HEK293 (cell line): ENCODE measurements at regions not wholly inside any gene's neighbourhood (a gene's known extent, or its start where the extent isn't known, plus 50 kb on each side); places are given as distances from the start of the nearest gene placed in this dataset.

Experiments used
- CTCF ChIA-PET: fragments of 350-600 bp; formaldehyde crosslinking; extraction: SDS; loops from one replicate; lab custom pipeline; 2021; ENCODE audit warnings: antibody characterized with exemption; lab: Yijun Ruan, JAX
- POLR2A ChIA-PET: fragments of 300-600 bp; formaldehyde crosslinking; extraction: SDS; loops from one replicate; lab custom pipeline; 2020; ENCODE audit warnings: antibody characterized with exemption, inconsistent platforms; lab: Yijun Ruan, JAX
- H3K27ac ChIP-seq: fragments of 200-500 bp; sonication (Bioruptor generic); 2 replicates; pipeline ENCODE4 v1.5.1; 2014; ENCODE audit warnings: low read depth, low read length, control low read depth, inconsistent platforms; ENCODE audit errors: extremely low read depth
- H3K36me3 ChIP-seq, 2 experiments: fragments of 200-500 bp in 1 of 2; sonication (Bioruptor generic) in 1 of 2; 1 replicate in 1 of 2; 2 replicates in 1 of 2; pipeline ENCODE4 v1.5.1; 2014 to 2017; ENCODE audit warnings: inconsistent platforms in 2 of 2, low read length in 2 of 2; ENCODE audit not compliant: control insufficient read depth in 2 of 2, insufficient read depth in 1 of 2
- H3K4me1 ChIP-seq: fragments of 200-500 bp; sonication (Bioruptor generic); 2 replicates; pipeline ENCODE4 v1.5.1; 2014; ENCODE audit warnings: mild to moderate bottlenecking, low read length, inconsistent platforms; ENCODE audit not compliant: control insufficient read depth, insufficient read depth
- H3K4me3 ChIP-seq: 2 replicates; pipeline ENCODE4 v1.5.1; 2011; ENCODE audit warnings: low read depth, mild to moderate bottlenecking, control low read depth, low read length, moderate library complexity
- H3K9me3 ChIP-seq: fragments of 200-500 bp; sonication (Bioruptor generic); 2 replicates; pipeline ENCODE4 v1.5.1; 2014; ENCODE audit warnings: low read depth, low read length, inconsistent platforms; ENCODE audit not compliant: control insufficient read depth, insufficient read depth
- BCL11A ChIP-seq: fragments of 450-650 bp; formaldehyde crosslinking; IDR thresholded peaks from 2 replicates; pipeline ENCODE4 v1.5.1; 2016; ENCODE audit warnings: low read depth, missing biosample characterization, missing genetic modification characterization
- BCL11B ChIP-seq: fragments of 450-650 bp; formaldehyde crosslinking; IDR thresholded peaks from 2 replicates; pipeline ENCODE4 v1.5.1; 2016; ENCODE audit warnings: low read depth, missing biosample characterization, missing genetic modification characterization
- OSR2 ChIP-seq: fragments of 450-650 bp; formaldehyde crosslinking; IDR thresholded peaks from 2 replicates; pipeline ENCODE4 v1.5.1; 2016; ENCODE audit warnings: missing biosample characterization, missing genetic modification characterization
- OVOL3 ChIP-seq: fragments of 450-650 bp; formaldehyde crosslinking; IDR thresholded peaks from 2 replicates; pipeline ENCODE4 v1.5.1; 2016; ENCODE audit warnings: missing biosample characterization, missing genetic modification characterization
- SCRT2 ChIP-seq: fragments of 450-650 bp; formaldehyde crosslinking; IDR thresholded peaks from 2 replicates; pipeline ENCODE4 v1.5.1; 2016; ENCODE audit warnings: missing biosample characterization, missing genetic modification characterization
- SETDB1 ChIP-seq: IDR thresholded peaks from one replicate; pipeline ENCODE4 v1.6.1; 2017; ENCODE audit warnings: mild to moderate bottlenecking, low read length, moderate library complexity, mixed read lengths; ENCODE audit not compliant: insufficient read length
- SP3 ChIP-seq: fragments of 450-650 bp; formaldehyde crosslinking; IDR thresholded peaks from 2 replicates; pipeline ENCODE4 v1.5.1; 2016; ENCODE audit warnings: missing biosample characterization, missing genetic modification characterization
- ZBTB8A ChIP-seq: fragments of 450-650 bp; formaldehyde crosslinking; IDR thresholded peaks from 2 replicates; pipeline ENCODE4 v1.5.1; 2016; ENCODE audit warnings: missing biosample characterization, missing genetic modification characterization
- ZFP37 ChIP-seq: fragments of 450-650 bp; formaldehyde crosslinking; IDR thresholded peaks from 2 replicates; pipeline ENCODE4 v1.5.1; 2016; ENCODE audit warnings: missing biosample characterization, missing genetic modification characterization
- ZNF121 ChIP-seq: fragments of 450-650 bp; formaldehyde crosslinking; IDR thresholded peaks from 2 replicates; pipeline ENCODE4 v1.5.1; 2016; ENCODE audit warnings: missing biosample characterization, missing genetic modification characterization
- ZNF133 ChIP-seq: fragments of 450-650 bp; formaldehyde crosslinking; IDR thresholded peaks from 2 replicates; pipeline ENCODE4 v1.5.1; 2016; ENCODE audit warnings: missing biosample characterization, missing genetic modification characterization
- ZNF140 ChIP-seq: fragments of 450-650 bp; formaldehyde crosslinking; IDR thresholded peaks from 2 replicates; pipeline ENCODE4 v1.5.1; 2016; ENCODE audit warnings: missing biosample characterization, missing genetic modification characterization
- ZNF221 ChIP-seq: fragments of 450-650 bp; formaldehyde crosslinking; IDR thresholded peaks from 2 replicates; pipeline ENCODE4 v1.5.1; 2017; ENCODE audit warnings: missing biosample characterization, missing genetic modification characterization, borderline replicate concordance
- ZNF223 ChIP-seq: fragments of 450-650 bp; formaldehyde crosslinking; IDR thresholded peaks from 2 replicates; pipeline ENCODE4 v1.5.1; 2016; ENCODE audit warnings: missing biosample characterization, missing genetic modification characterization
- ZNF239 ChIP-seq: fragments of 450-650 bp; formaldehyde crosslinking; IDR thresholded peaks from 2 replicates; pipeline ENCODE4 v1.5.1; 2016; ENCODE audit warnings: missing biosample characterization, missing genetic modification characterization
- ZNF311 ChIP-seq: fragments of 450-650 bp; formaldehyde crosslinking; IDR thresholded peaks from 2 replicates; pipeline ENCODE4 v1.5.1; 2017; ENCODE audit warnings: missing biosample characterization, missing genetic modification characterization, borderline replicate concordance
- ZNF335 ChIP-seq: fragments of 450-650 bp; formaldehyde crosslinking; conservative IDR thresholded peaks from 2 replicates; pipeline ENCODE4 v1.5.1; 2016; ENCODE audit warnings: missing biosample characterization, missing genetic modification characterization
- ZNF426 ChIP-seq: fragments of 450-650 bp; formaldehyde crosslinking; IDR thresholded peaks from 2 replicates; pipeline ENCODE4 v1.5.1; 2017; ENCODE audit warnings: missing biosample characterization, missing genetic modification characterization, mild to moderate bottlenecking, inconsistent platforms, moderate library complexity
- ZNF529 ChIP-seq: fragments of 450-650 bp; formaldehyde crosslinking; IDR thresholded peaks from 2 replicates; pipeline ENCODE4 v1.5.1; 2017; ENCODE audit warnings: missing genetic modification characterization, missing biosample characterization; ENCODE audit not compliant: insufficient replicate concordance
- ZNF530 ChIP-seq: fragments of 450-650 bp; formaldehyde crosslinking; IDR thresholded peaks from 2 replicates; pipeline ENCODE4 v1.5.1; 2016; ENCODE audit warnings: low read depth, missing biosample characterization, missing genetic modification characterization
- ZNF654 ChIP-seq: fragments of 450-650 bp; formaldehyde crosslinking; IDR thresholded peaks from 2 replicates; pipeline ENCODE4 v1.5.1; 2016; ENCODE audit warnings: low read depth, missing biosample characterization, missing genetic modification characterization
- ZNF677 ChIP-seq: fragments of 450-650 bp; IDR thresholded peaks from 2 replicates; pipeline ENCODE4 v1.5.0; 2018; ENCODE audit warnings: missing biosample characterization, mild to moderate bottlenecking, missing genetic modification characterization, moderate library complexity
- TF ChIP-seq, protein P1 (sequence below): fragments of 450-650 bp; formaldehyde crosslinking; IDR thresholded peaks from 2 replicates; pipeline ENCODE4 v1.5.1; 2016; ENCODE audit warnings: missing biosample characterization, missing genetic modification characterization
- TF ChIP-seq, protein P2 (sequence below): fragments of 450-650 bp; formaldehyde crosslinking; conservative IDR thresholded peaks from 2 replicates; pipeline ENCODE4 v1.5.1; 2016; ENCODE audit warnings: low read depth, missing biosample characterization, missing genetic modification characterization
- TF ChIP-seq, protein P3 (sequence below): fragments of 450-650 bp; formaldehyde crosslinking; IDR thresholded peaks from 2 replicates; pipeline ENCODE4 v1.5.1; 2016; ENCODE audit warnings: missing biosample characterization, missing genetic modification characterization
- TF ChIP-seq, protein P4 (sequence below): fragments of 450-650 bp; formaldehyde crosslinking; IDR thresholded peaks from 2 replicates; pipeline ENCODE4 v1.5.1; 2016; ENCODE audit warnings: missing biosample characterization, missing genetic modification characterization

DNA sequence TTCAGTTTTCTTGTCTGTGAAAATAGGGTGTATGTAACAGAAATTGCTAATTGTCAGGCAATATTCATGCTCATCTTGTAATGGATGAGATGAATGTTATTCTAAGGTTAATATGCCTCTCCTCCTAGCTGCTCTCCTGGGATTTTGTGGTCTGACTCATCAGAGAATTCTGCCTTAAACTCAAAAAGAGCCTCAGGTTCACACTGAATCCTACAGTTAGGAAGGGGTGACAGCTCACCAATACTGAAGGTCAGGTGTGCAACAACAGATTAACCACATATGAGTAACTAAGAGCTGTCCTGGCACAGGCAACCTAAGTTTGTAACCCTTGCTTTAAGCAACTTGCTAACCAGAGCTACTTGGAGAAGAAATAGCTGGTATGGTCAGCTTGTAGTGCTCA, 197.7 kb downstream of the SPATA18 start:
- POLR2A ChIA-PET = no interaction called here
- CTCF ChIA-PET = interaction anchor here (0.7 kb wide), 1 partner anchor 10 kb away, joined by 3 read pairs; no protein-coding TSS in a partner anchor
- TF ChIP-seq OSR2 (no peak), SCRT2 (no peak), ZFP37 (tag by site-specific recombination) (no peak), ZNF133 (tag by site-specific recombination) (no peak), SP3 (no peak), ZNF426 (tag by site-specific recombination) (no peak), BCL11A (tag by site-specific recombination) (no peak), ZNF335 (no peak), ZNF121 (tag by site-specific recombination) (no peak), ZNF654 (tag by site-specific recombination) (no peak), ZNF530 (tag by site-specific recombination) (no peak), ZNF529 (tag by site-specific recombination) (no peak), ZNF677 (tag by site-specific recombination) (no peak), BCL11B (no peak), SETDB1 (no peak), ZBTB8A (tag by site-specific recombination) (no peak)
- TF ChIP-seq, protein P1, sequence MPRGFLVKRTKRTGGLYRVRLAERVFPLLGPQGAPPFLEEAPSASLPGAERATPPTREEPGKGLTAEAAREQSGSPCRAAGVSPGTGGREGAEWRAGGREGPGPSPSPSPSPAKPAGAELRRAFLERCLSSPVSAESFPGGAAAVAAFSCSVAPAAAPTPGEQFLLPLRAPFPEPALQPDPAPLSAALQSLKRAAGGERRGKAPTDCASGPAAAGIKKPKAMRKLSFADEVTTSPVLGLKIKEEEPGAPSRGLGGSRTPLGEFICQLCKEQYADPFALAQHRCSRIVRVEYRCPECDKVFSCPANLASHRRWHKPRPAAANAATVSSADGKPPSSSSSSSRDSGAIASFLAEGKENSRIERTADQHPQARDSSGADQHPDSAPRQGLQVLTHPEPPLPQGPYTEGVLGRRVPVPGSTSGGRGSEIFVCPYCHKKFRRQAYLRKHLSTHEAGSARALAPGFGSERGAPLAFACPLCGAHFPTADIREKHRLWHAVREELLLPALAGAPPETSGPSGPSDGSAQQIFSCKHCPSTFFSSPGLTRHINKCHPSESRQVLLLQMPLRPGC (tag by site-specific recombination) = no peak
- TF ChIP-seq, protein P2, sequence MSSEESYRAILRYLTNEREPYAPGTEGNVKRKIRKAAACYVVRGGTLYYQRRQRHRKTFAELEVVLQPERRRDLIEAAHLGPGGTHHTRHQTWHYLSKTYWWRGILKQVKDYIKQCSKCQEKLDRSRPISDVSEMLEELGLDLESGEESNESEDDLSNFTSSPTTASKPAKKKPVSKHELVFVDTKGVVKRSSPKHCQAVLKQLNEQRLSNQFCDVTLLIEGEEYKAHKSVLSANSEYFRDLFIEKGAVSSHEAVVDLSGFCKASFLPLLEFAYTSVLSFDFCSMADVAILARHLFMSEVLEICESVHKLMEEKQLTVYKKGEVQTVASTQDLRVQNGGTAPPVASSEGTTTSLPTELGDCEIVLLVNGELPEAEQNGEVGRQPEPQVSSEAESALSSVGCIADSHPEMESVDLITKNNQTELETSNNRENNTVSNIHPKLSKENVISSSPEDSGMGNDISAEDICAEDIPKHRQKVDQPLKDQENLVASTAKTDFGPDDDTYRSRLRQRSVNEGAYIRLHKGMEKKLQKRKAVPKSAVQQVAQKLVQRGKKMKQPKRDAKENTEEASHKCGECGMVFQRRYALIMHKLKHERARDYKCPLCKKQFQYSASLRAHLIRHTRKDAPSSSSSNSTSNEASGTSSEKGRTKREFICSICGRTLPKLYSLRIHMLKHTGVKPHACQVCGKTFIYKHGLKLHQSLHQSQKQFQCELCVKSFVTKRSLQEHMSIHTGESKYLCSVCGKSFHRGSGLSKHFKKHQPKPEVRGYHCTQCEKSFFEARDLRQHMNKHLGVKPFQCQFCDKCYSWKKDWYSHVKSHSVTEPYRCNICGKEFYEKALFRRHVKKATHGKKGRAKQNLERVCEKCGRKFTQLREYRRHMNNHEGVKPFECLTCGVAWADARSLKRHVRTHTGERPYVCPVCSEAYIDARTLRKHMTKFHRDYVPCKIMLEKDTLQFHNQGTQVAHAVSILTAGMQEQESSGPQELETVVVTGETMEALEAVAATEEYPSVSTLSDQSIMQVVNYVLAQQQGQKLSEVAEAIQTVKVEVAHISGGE (tag by site-specific recombination) = no peak
- TF ChIP-seq, protein P3, sequence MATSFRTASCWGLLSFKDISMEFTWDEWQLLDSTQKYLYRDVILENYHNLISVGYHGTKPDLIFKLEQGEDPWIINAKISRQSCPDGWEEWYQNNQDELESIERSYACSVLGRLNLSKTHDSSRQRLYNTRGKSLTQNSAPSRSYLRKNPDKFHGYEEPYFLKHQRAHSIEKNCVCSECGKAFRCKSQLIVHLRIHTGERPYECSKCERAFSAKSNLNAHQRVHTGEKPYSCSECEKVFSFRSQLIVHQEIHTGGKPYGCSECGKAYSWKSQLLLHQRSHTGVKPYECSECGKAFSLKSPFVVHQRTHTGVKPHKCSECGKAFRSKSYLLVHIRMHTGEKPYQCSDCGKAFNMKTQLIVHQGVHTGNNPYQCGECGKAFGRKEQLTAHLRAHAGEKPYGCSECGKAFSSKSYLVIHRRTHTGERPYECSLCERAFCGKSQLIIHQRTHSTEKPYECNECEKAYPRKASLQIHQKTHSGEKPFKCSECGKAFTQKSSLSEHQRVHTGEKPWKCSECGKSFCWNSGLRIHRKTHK (tag by site-specific recombination) = no peak

DNA sequence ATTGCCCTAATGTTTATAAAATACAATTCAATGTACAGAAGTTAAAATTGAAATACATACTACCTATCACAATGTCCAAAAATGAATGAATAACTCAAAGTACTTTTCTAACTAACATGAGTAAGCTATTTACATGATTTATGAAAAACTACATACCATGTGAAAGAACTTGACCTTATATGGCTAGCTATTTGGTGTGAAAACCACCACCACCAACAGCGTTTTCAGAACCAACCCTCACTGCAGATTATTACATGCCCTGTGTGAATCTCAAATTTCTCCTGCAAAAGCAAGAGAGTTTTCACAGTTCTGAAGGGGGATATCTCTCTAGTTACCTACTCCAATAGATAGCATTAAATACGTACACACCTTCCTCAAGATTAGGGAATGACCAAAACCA, 198.5 kb downstream of the SPATA18 start:
- CTCF ChIA-PET = no interaction called here
- H3K4me3 ChIP-seq = no peak overlapping the region
- POLR2A ChIA-PET = no interaction called here

More for the DNA sequence above, 197.7 kb downstream of the SPATA18 start:
- H3K27ac ChIP-seq = no peak overlapping the region
- H3K4me3 ChIP-seq = no peak overlapping the region
- H3K36me3 ChIP-seq = no peaks in the 10 kb centered on the region
- no peaks in the 10 kb centered on the region for H3K9me3 ChIP-seq
- H3K4me1 ChIP-seq = no peaks in the 10 kb centered on the region

More for the DNA sequence above, 198.5 kb downstream of the SPATA18 start:
- Histone ChIP-seq H3K4me1 (no peaks in the 10 kb centered on the region), H3K27ac (no peak overlapping the region), H3K36me3 (no peaks in the 10 kb centered on the region), H3K9me3 (no peaks in the 10 kb centered on the region)
- TF ChIP-seq ZNF221 (tag by site-specific recombination) = no peak
- TF ChIP-seq ZNF140 (tag by site-specific recombination) = no peak
- TF ChIP-seq ZNF223 (tag by site-specific recombination) = no peak
- TF ChIP-seq ZNF239 = no peak
- TF ChIP-seq ZNF311 = no peak
- no peak for TF ChIP-seq OVOL3 (tag by site-specific recombination)
- TF ChIP-seq, protein P4, sequence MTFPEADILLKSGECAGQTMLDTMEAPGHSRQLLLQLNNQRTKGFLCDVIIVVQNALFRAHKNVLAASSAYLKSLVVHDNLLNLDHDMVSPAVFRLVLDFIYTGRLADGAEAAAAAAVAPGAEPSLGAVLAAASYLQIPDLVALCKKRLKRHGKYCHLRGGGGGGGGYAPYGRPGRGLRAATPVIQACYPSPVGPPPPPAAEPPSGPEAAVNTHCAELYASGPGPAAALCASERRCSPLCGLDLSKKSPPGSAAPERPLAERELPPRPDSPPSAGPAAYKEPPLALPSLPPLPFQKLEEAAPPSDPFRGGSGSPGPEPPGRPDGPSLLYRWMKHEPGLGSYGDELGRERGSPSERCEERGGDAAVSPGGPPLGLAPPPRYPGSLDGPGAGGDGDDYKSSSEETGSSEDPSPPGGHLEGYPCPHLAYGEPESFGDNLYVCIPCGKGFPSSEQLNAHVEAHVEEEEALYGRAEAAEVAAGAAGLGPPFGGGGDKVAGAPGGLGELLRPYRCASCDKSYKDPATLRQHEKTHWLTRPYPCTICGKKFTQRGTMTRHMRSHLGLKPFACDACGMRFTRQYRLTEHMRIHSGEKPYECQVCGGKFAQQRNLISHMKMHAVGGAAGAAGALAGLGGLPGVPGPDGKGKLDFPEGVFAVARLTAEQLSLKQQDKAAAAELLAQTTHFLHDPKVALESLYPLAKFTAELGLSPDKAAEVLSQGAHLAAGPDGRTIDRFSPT (tag by site-specific recombination) = no peak
- TF ChIP-seq, all 188 proteins: peak for 0
